WERI-Rb-1 (cell line): ENCODE measurements at regions not wholly inside any gene's neighbourhood (a gene's known extent, or its start where the extent isn't known, plus 50 kb on each side); places are given as distances from the start of the nearest gene placed in this dataset.

Experiments
- DNase-seq: peaks from one replicate; pipeline ENCODE4 v3.0.0-alpha.2; 2020
- H3K27ac ChIP-seq: fragments of 250-450 bp; sonication (Bioruptor Pico); 2 replicates; pipeline ENCODE4 v1.5.1; 2020; ENCODE audit warnings: mild to moderate bottlenecking, moderate library complexity
- H3K27me3 ChIP-seq: fragments of 250-450 bp; sonication (Bioruptor Pico); 2 replicates; pipeline ENCODE4 v1.5.1; 2021; ENCODE audit warnings: mild to moderate bottlenecking, low read depth, moderate library complexity; ENCODE audit not compliant: insufficient read depth, severe bottlenecking
- H3K36me3 ChIP-seq: fragments of 250-450 bp; sonication (Bioruptor Pico); 2 replicates; pipeline ENCODE4 v1.5.1; 2020; ENCODE audit warnings: mild to moderate bottlenecking, moderate library complexity
- H3K4me3 ChIP-seq: 2 replicates; pipeline ENCODE4 v1.5.1; 2011; ENCODE audit warnings: low read depth, mild to moderate bottlenecking, control low read depth, low read length
- H3K9me3 ChIP-seq: fragments of 250-450 bp; sonication (Bioruptor Pico); 2 replicates; pipeline ENCODE4 v1.5.1; 2021; ENCODE audit warnings: mild to moderate bottlenecking, moderate library complexity; ENCODE audit not compliant: severe bottlenecking
- TF ChIP-seq, protein P1 (sequence below): IDR thresholded peaks from 2 replicates; pipeline ENCODE4 v1.5.1; 2011; ENCODE audit warnings: low read depth, mild to moderate bottlenecking, control low read depth, inconsistent platforms, low read length

DNA sequence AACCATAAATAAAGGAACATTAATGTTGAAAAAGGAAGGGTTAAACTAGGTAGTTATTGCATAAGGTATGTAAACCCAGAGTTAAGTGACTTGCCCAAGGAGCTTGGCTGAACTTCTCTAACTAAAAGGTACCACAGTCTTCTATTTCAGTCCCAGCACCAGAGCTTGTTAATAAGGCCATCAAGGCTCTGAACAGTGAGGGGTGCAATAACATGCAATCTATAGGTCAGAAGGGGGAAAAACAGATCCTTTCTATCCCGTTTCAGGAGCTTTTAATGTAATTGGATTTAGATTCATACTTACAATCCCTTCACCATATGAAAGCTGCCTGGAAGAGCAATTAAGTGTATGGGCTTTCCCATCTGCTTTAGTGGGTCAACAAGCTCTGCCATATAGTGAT is 441.5 kb upstream of the SPRY2 start:
- DNase-seq: peak; percentile 18
- H3K4me3 ChIP-seq: no peak overlapping the region
- H3K36me3 ChIP-seq: no peaks in the 10 kb centered on the region
- no peaks in the 10 kb centered on the region for H3K27me3 ChIP-seq
- H3K27ac ChIP-seq: peak overlapping the region; percentile 44; the same call in 1 of the 2 replicates
- no peaks in the 10 kb centered on the region for H3K9me3 ChIP-seq
- TF ChIP-seq, protein P1, sequence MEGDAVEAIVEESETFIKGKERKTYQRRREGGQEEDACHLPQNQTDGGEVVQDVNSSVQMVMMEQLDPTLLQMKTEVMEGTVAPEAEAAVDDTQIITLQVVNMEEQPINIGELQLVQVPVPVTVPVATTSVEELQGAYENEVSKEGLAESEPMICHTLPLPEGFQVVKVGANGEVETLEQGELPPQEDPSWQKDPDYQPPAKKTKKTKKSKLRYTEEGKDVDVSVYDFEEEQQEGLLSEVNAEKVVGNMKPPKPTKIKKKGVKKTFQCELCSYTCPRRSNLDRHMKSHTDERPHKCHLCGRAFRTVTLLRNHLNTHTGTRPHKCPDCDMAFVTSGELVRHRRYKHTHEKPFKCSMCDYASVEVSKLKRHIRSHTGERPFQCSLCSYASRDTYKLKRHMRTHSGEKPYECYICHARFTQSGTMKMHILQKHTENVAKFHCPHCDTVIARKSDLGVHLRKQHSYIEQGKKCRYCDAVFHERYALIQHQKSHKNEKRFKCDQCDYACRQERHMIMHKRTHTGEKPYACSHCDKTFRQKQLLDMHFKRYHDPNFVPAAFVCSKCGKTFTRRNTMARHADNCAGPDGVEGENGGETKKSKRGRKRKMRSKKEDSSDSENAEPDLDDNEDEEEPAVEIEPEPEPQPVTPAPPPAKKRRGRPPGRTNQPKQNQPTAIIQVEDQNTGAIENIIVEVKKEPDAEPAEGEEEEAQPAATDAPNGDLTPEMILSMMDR: no peak

GRCh38 chr13:80778297-80778696 is 437.4 kb upstream of the SPRY2 start:
- TF ChIP-seq, protein P1: no peak
- Histone ChIP-seq H3K4me3 (no peak overlapping the region), H3K36me3 (no peaks in the 10 kb centered on the region), H3K27ac (no peak overlapping the region), H3K9me3 (no peaks in the 10 kb centered on the region), H3K27me3 (no peaks in the 10 kb centered on the region)
- no peak for DNase-seq

GRCh38 chr13:80757694-80758093 is 416.8 kb upstream of the SPRY2 start:
- TF ChIP-seq, protein P1: no peak
- DNase-seq: no peak
- H3K4me3 ChIP-seq: no peak overlapping the region

DNA sequence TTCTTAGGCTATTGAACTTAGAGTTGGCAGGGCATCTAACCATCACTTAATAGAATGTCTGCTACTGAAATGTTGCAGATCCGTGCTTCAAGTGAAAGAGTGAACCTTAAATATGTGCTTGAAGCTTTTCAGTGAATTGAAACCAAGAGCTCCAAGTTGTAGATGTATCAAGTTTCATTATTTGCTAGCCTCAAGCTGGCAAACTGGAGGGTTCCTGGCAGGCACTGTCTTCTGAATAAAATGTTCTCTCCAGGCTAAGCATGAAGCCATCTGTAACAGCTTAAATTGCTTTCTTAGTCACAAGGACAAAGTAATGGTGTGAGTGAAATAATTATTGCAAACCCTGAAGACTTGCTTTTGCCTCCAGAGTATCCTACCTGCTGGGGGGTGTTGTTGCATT is 415.0 kb upstream of the SPRY2 start:
- no peak for DNase-seq
- TF ChIP-seq, protein P1: no peak
- H3K9me3 ChIP-seq: no peaks in the 10 kb centered on the region

More at GRCh38 chr13:80757694-80758093, 416.8 kb upstream of the SPRY2 start:
- Histone ChIP-seq H3K36me3 (no peaks in the 10 kb centered on the region), H3K9me3 (no peaks in the 10 kb centered on the region), H3K27ac (no peak overlapping the region), H3K27me3 (no peaks in the 10 kb centered on the region)

DNA sequence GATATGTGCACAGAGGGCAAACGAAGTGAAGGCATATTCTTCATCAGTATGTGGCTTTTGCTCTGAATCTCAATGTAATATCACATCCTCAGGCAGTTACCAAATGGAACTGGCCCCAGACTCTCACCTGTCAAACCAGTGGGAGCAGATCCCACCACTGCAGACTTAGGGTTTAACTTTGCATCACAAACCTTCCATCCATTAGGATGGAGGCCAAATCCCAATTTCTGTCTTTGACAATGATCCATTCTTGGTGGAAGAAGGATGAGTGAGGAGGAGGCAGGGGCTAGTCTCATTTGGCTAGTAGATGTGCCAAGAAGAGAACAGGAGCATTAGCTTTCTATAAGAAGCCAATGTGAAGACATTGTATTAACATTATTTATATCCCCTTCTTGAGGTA is 413.5 kb upstream of the SPRY2 start:
- no peaks in the 10 kb centered on the region for H3K27me3 ChIP-seq
- H3K27ac ChIP-seq: no peak overlapping the region
- DNase-seq: no peak
- no peaks in the 10 kb centered on the region for H3K9me3 ChIP-seq
- TF ChIP-seq, protein P1: no peak
- H3K4me3 ChIP-seq: no peak overlapping the region
- no peaks in the 10 kb centered on the region for H3K36me3 ChIP-seq

More for the DNA sequence above, 415.0 kb upstream of the SPRY2 start:
- H3K27ac ChIP-seq: no peak overlapping the region
- no peak overlapping the region for H3K4me3 ChIP-seq
- no peaks in the 10 kb centered on the region for H3K36me3 ChIP-seq
- H3K27me3 ChIP-seq: no peaks in the 10 kb centered on the region

- Histone ChIP-seq H3K27ac (no peak overlapping the region), H3K4me3 (no peak overlapping the region), H3K27me3 (no peaks in the 10 kb centered on the region), H3K36me3 (no peaks in the 10 kb centered on the region), H3K9me3 (no peaks in the 10 kb centered on the region)
- DNase-seq: no peak
- TF ChIP-seq, protein P1: no peak
Measured at GRCh38 chr13:80753866-80754265, 412.9 kb upstream of the SPRY2 start.
